HEK293 (cell line): ENCODE measurements at regions not wholly inside any gene's neighbourhood (a gene's known extent, or its start where the extent isn't known, plus 50 kb on each side); places are given as distances from the start of the nearest gene placed in this dataset.

ENCODE experiments used
- CTCF ChIA-PET: fragments of 350-600 bp; formaldehyde crosslinking; extraction: SDS; loops from one replicate; lab custom pipeline; 2021; ENCODE audit warnings: antibody characterized with exemption; lab: Yijun Ruan, JAX
- POLR2A ChIA-PET: fragments of 300-600 bp; formaldehyde crosslinking; extraction: SDS; loops from one replicate; lab custom pipeline; 2020; ENCODE audit warnings: antibody characterized with exemption, inconsistent platforms; lab: Yijun Ruan, JAX
- H3K27ac ChIP-seq: fragments of 200-500 bp; sonication (Bioruptor generic); 2 replicates; pipeline ENCODE4 v1.5.1; 2014; ENCODE audit warnings: low read depth, low read length, control low read depth, inconsistent platforms; ENCODE audit errors: extremely low read depth
- H3K36me3 ChIP-seq, 2 experiments: fragments of 200-500 bp in 1 of 2; sonication (Bioruptor generic) in 1 of 2; 1 replicate in 1 of 2; 2 replicates in 1 of 2; pipeline ENCODE4 v1.5.1; 2014 to 2017; ENCODE audit warnings: inconsistent platforms in 2 of 2, low read length in 2 of 2; ENCODE audit not compliant: control insufficient read depth in 2 of 2, insufficient read depth in 1 of 2
- H3K4me1 ChIP-seq: fragments of 200-500 bp; sonication (Bioruptor generic); 2 replicates; pipeline ENCODE4 v1.5.1; 2014; ENCODE audit warnings: mild to moderate bottlenecking, low read length, inconsistent platforms; ENCODE audit not compliant: control insufficient read depth, insufficient read depth
- H3K4me3 ChIP-seq: 2 replicates; pipeline ENCODE4 v1.5.1; 2011; ENCODE audit warnings: low read depth, mild to moderate bottlenecking, control low read depth, low read length, moderate library complexity
- H3K9me3 ChIP-seq: fragments of 200-500 bp; sonication (Bioruptor generic); 2 replicates; pipeline ENCODE4 v1.5.1; 2014; ENCODE audit warnings: low read depth, low read length, inconsistent platforms; ENCODE audit not compliant: control insufficient read depth, insufficient read depth
- IKZF3 ChIP-seq: fragments of 450-650 bp; IDR thresholded peaks from 2 replicates; pipeline ENCODE4 v1.5.0; 2018; ENCODE audit warnings: missing biosample characterization, mild to moderate bottlenecking, missing genetic modification characterization, moderate library complexity
- MYNN ChIP-seq: fragments of 450-650 bp; formaldehyde crosslinking; IDR thresholded peaks from 2 replicates; pipeline ENCODE4 v1.5.1; 2016; ENCODE audit warnings: missing biosample characterization, missing genetic modification characterization, borderline replicate concordance
- OSR2 ChIP-seq: fragments of 450-650 bp; formaldehyde crosslinking; IDR thresholded peaks from 2 replicates; pipeline ENCODE4 v1.5.1; 2016; ENCODE audit warnings: missing biosample characterization, missing genetic modification characterization
- SP2 ChIP-seq: fragments of 450-650 bp; formaldehyde crosslinking; IDR thresholded peaks from 2 replicates; pipeline ENCODE4 v1.5.1; 2016; ENCODE audit warnings: missing biosample characterization, missing genetic modification characterization
- ZNF121 ChIP-seq: fragments of 450-650 bp; formaldehyde crosslinking; IDR thresholded peaks from 2 replicates; pipeline ENCODE4 v1.5.1; 2016; ENCODE audit warnings: missing biosample characterization, missing genetic modification characterization
- ZNF140 ChIP-seq: fragments of 450-650 bp; formaldehyde crosslinking; IDR thresholded peaks from 2 replicates; pipeline ENCODE4 v1.5.1; 2016; ENCODE audit warnings: missing biosample characterization, missing genetic modification characterization
- ZNF202 ChIP-seq: fragments of 450-650 bp; formaldehyde crosslinking; IDR thresholded peaks from 2 replicates; pipeline ENCODE4 v1.5.1; 2016; ENCODE audit warnings: missing biosample characterization, missing genetic modification characterization, borderline replicate concordance
- ZNF223 ChIP-seq: fragments of 450-650 bp; formaldehyde crosslinking; IDR thresholded peaks from 2 replicates; pipeline ENCODE4 v1.5.1; 2016; ENCODE audit warnings: missing biosample characterization, missing genetic modification characterization
- ZNF302 ChIP-seq: fragments of 450-650 bp; formaldehyde crosslinking; IDR thresholded peaks from 2 replicates; pipeline ENCODE4 v1.5.1; 2016; ENCODE audit warnings: missing biosample characterization, missing genetic modification characterization, low read depth
- ZNF37A ChIP-seq: fragments of 450-650 bp; IDR thresholded peaks from 2 replicates; pipeline ENCODE4 v1.5.1; 2018; ENCODE audit warnings: missing biosample characterization, missing genetic modification characterization
- ZNF529 ChIP-seq: fragments of 450-650 bp; formaldehyde crosslinking; IDR thresholded peaks from 2 replicates; pipeline ENCODE4 v1.5.1; 2017; ENCODE audit warnings: missing genetic modification characterization, missing biosample characterization; ENCODE audit not compliant: insufficient replicate concordance
- ZNF600 ChIP-seq: fragments of 450-650 bp; formaldehyde crosslinking; IDR thresholded peaks from 2 replicates; pipeline ENCODE4 v1.5.1; 2016; ENCODE audit warnings: missing biosample characterization, missing genetic modification characterization
- ZNF747 ChIP-seq: fragments of 450-650 bp; formaldehyde crosslinking; IDR thresholded peaks from 2 replicates; pipeline ENCODE4 v1.5.1; 2016; ENCODE audit warnings: missing biosample characterization, missing genetic modification characterization
- ZSCAN30 ChIP-seq: fragments of 450-650 bp; IDR thresholded peaks from 2 replicates; pipeline ENCODE4 v1.5.1; 2018; ENCODE audit warnings: missing biosample characterization, mild to moderate bottlenecking, missing genetic modification characterization, moderate library complexity
- TF ChIP-seq, protein P1 (sequence below): fragments of 450-650 bp; formaldehyde crosslinking; IDR thresholded peaks from 2 replicates; pipeline ENCODE4 v1.5.1; 2016; ENCODE audit warnings: missing biosample characterization, missing genetic modification characterization
- TF ChIP-seq, protein P2 (sequence below): fragments of 450-650 bp; formaldehyde crosslinking; IDR thresholded peaks from 2 replicates; pipeline ENCODE4 v1.5.1; 2016; ENCODE audit warnings: missing biosample characterization, missing genetic modification characterization
- TF ChIP-seq, protein P3 (sequence below): fragments of 450-650 bp; formaldehyde crosslinking; IDR thresholded peaks from 2 replicates; pipeline ENCODE4 v1.5.1; 2016; ENCODE audit warnings: missing biosample characterization, missing genetic modification characterization

DNA sequence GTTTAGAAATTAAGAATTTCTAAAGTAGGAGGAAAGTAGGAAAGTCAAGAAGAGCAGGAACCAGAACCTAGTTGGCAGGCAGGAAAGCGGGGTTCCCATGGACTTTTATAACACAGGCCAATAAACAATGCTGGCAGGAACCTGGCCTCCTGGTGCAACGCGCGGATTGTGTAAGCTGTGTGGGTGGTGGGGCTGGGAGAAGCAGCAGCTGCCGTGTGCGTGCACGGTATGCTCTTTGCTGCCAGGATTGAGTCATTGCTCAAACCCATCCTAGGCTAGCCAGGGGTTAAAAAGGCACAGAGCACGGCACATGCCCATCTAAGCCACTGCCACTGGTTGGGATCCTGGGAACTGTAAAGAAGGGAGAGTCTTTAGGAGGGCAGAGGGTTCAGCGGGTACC is 209.9 kb upstream of the RGMA start:
- no peaks in the 10 kb centered on the region for H3K36me3 ChIP-seq
- ChIA-PET POLR2A (no interaction called here), CTCF (no interaction called here)
- no peak overlapping the region for H3K27ac ChIP-seq
- H3K4me1 ChIP-seq: no peaks in the 10 kb centered on the region
- H3K9me3 ChIP-seq: no peaks in the 10 kb centered on the region
- no peak for TF ChIP-seq ZNF600 (tag by site-specific recombination)
- TF ChIP-seq, protein P1, sequence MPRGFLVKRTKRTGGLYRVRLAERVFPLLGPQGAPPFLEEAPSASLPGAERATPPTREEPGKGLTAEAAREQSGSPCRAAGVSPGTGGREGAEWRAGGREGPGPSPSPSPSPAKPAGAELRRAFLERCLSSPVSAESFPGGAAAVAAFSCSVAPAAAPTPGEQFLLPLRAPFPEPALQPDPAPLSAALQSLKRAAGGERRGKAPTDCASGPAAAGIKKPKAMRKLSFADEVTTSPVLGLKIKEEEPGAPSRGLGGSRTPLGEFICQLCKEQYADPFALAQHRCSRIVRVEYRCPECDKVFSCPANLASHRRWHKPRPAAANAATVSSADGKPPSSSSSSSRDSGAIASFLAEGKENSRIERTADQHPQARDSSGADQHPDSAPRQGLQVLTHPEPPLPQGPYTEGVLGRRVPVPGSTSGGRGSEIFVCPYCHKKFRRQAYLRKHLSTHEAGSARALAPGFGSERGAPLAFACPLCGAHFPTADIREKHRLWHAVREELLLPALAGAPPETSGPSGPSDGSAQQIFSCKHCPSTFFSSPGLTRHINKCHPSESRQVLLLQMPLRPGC (tag by site-specific recombination): no peak
- no peak for TF ChIP-seq ZNF529
- no peak for TF ChIP-seq ZNF140 (tag by site-specific recombination)
- no peak for TF ChIP-seq ZNF37A (tag by site-specific recombination)
- TF ChIP-seq IKZF3 (tag by site-specific recombination): no peak
- TF ChIP-seq, protein P2, sequence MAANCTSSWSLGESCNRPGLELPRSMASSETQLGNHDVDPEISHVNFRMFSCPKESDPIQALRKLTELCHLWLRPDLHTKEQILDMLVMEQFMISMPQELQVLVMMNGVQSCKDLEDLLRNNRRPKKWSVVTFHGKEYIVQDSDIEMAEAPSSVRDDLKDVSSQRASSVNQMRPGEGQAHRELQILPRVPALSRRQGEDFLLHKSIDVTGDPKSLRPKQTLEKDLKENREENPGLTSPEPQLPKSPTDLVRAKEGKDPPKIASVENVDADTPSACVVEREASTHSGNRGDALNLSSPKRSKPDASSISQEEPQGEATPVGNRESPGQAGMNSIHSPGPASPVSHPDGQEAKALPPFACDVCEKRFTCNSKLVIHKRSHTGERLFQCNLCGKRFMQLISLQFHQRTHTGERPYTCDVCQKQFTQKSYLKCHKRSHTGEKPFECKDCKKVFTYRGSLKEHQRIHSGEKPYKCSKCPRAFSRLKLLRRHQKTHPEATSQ (tag by site-specific recombination): no peak
- TF ChIP-seq ZSCAN30 (tag by site-specific recombination): no peak
- H3K4me3 ChIP-seq: no peak overlapping the region

DNA sequence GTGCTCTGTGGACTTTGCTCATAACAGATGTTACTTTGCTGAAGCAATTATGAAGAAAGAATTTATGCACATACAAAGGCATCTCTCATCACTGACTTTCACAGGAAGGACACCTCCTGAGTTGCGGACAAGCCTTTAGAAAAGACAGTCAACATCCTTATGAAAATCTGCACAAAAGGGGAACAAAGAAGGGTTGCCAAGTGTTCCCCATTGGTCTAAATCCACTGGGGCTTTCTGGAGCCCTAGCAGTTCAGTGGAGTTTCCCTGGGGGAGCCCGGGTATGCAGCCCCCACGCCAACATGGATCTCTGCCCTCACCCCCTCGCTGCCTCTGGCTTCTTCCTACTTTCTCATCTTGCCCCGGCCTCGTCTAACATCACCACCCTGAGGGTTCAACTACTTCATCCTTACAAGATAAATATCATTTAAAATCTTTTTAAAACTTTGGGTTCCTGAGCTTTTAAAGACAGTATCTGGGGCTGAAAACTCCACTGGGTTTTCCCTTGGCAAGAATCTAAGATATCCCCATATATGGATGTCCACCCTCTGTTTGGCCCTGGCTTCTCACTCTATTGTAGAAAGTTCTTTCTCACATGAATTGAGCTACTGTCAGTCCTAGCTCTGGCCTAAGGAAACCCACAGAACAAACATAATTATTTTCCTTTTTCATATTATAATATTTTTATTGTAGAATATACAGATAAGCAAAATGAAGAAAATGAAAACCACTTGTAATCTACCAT is 207.9 kb upstream of the RGMA start:
- Histone ChIP-seq H3K36me3 (no peaks in the 10 kb centered on the region), H3K27ac (no peak overlapping the region), H3K9me3 (no peaks in the 10 kb centered on the region), H3K4me3 (no peak overlapping the region), H3K4me1 (no peaks in the 10 kb centered on the region)
- POLR2A ChIA-PET: no interaction called here
- TF ChIP-seq OSR2 (tag by site-specific recombination) (no peak), ZNF302 (tag by site-specific recombination) (no peak), ZNF121 (no peak), ZNF747 (no peak), ZNF223 (tag by site-specific recombination) (no peak), SP2 (tag by site-specific recombination) (no peak), ZNF202 (no peak), MYNN (no peak)
- TF ChIP-seq, protein P3, sequence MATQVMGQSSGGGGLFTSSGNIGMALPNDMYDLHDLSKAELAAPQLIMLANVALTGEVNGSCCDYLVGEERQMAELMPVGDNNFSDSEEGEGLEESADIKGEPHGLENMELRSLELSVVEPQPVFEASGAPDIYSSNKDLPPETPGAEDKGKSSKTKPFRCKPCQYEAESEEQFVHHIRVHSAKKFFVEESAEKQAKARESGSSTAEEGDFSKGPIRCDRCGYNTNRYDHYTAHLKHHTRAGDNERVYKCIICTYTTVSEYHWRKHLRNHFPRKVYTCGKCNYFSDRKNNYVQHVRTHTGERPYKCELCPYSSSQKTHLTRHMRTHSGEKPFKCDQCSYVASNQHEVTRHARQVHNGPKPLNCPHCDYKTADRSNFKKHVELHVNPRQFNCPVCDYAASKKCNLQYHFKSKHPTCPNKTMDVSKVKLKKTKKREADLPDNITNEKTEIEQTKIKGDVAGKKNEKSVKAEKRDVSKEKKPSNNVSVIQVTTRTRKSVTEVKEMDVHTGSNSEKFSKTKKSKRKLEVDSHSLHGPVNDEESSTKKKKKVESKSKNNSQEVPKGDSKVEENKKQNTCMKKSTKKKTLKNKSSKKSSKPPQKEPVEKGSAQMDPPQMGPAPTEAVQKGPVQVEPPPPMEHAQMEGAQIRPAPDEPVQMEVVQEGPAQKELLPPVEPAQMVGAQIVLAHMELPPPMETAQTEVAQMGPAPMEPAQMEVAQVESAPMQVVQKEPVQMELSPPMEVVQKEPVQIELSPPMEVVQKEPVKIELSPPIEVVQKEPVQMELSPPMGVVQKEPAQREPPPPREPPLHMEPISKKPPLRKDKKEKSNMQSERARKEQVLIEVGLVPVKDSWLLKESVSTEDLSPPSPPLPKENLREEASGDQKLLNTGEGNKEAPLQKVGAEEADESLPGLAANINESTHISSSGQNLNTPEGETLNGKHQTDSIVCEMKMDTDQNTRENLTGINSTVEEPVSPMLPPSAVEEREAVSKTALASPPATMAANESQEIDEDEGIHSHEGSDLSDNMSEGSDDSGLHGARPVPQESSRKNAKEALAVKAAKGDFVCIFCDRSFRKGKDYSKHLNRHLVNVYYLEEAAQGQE (tag by site-specific recombination): no peak
- CTCF ChIA-PET: interaction anchor here (0.8 kb wide), 1 partner anchor 112 kb away, joined by 4 read pairs; no protein-coding TSS in a partner anchor
